ENCODE measurements at regions not wholly inside any gene's neighbourhood (a gene's known extent, or its start where the extent isn't known, plus 50 kb on each side); places are given as distances from the start of the nearest gene placed in this dataset.

- no peak for TF ChIP-seq CTCF (conservative IDR thresholded peaks at IDR 0.05; ENCODE audit: low read length)
- no peak for TF ChIP-seq EZH2phosphoT487 (IDR thresholded peaks at IDR 0.05; ENCODE audit: borderline replicate concordance, low read depth, low read length)
These were observed 662.4 kb upstream of the BRINP3 start for GRCh38 chr1:191140038-191140437.

Data from OCI-LY7 (cell line).